ENCODE measurements at regions not wholly inside any gene's neighbourhood (a gene's known extent, or its start where the extent isn't known, plus 50 kb on each side); places are given as distances from the start of the nearest gene placed in this dataset.
"Not testable (repeated sequence)": the region's sequence is repeated elsewhere in the genome, so short reads cannot be mapped to it uniquely, and the experiment has no call there.

- no peak for DNase-seq (ENCODE audit: low spot score)
These were observed 71.7 kb upstream of the SERPINE2 start for GRCh38 chr2:224110811-224111210.

GRCh38 chr2:224109751-224110150 lies 70.7 kb upstream of the SERPINE2 start:
- DNase-seq (ENCODE audit: low spot score), result no peak

- no peak for DNase-seq (ENCODE audit: low spot score)
These were observed 67.7 kb upstream of the SERPINE2 start for GRCh38 chr2:224106794-224107193.

- no peak for DNase-seq (ENCODE audit: low spot score)
These were observed 65.7 kb upstream of the SERPINE2 start for GRCh38 chr2:224104668-224105386.

- DNase-seq (ENCODE audit: low spot score), result no peak
These were observed 64.6 kb upstream of the SERPINE2 start for GRCh38 chr2:224103651-224104050.

GRCh38 chr2:224102991-224103390 lies 63.9 kb upstream of the SERPINE2 start:
- no peak for DNase-seq (ENCODE audit: low spot score)

- DNase-seq (ENCODE audit: low spot score), result no peak
These were observed 62.9 kb upstream of the SERPINE2 start for GRCh38 chr2:224101820-224102630.

GRCh38 chr2:224099861-224100643 lies 61.0 kb upstream of the SERPINE2 start:
- no peak for DNase-seq (ENCODE audit: low spot score)

GRCh38 chr2:224098481-224099230 lies 59.6 kb upstream of the SERPINE2 start:
- DNase-seq (ENCODE audit: low spot score), result no peak

- DNase-seq (ENCODE audit: low spot score), result no peak
These were observed 55.3 kb upstream of the SERPINE2 start for GRCh38 chr2:224094413-224094812.

- DNase-seq (ENCODE audit: low spot score), result not testable (repeated sequence)
These were observed 52.6 kb upstream of the SERPINE2 start for GRCh38 chr2:224091671-224092070.

GRCh38 chr2:224089606-224090005 lies 50.5 kb upstream of the SERPINE2 start:
- not testable (repeated sequence) for DNase-seq (ENCODE audit: low spot score)
